OCI-LY3 (cell line): ENCODE measurements at regions not wholly inside any gene's neighbourhood (a gene's known extent, or its start where the extent isn't known, plus 50 kb on each side); places are given as distances from the start of the nearest gene placed in this dataset.

ENCODE experiments used
- CTCF ChIP-seq: fragments of 200-600, 300-600 bp; sonication (generic); IDR thresholded peaks from 2 replicates; pipeline ENCODE4 v1.5.1; 2014; ENCODE audit warnings: antibody characterized with exemption, low read length, low read depth
- EZH2phosphoT487 ChIP-seq: fragments of 200-600 bp; shearing (Covaris generic); IDR thresholded peaks from 2 replicates; pipeline ENCODE4 v1.6.1; 2018; ENCODE audit warnings: antibody characterized with exemption, mixed run types, low read depth

- no peak for TF ChIP-seq CTCF
- TF ChIP-seq EZH2phosphoT487: no peak
Measured at GRCh38 chr3:87069021-87069420, 78.1 kb upstream of the VGLL3 start.
